ENCODE measurements at regions not wholly inside any gene's neighbourhood (a gene's known extent, or its start where the extent isn't known, plus 50 kb on each side); places are given as distances from the start of the nearest gene placed in this dataset.
"Not testable (repeated sequence)": the region's sequence is repeated elsewhere in the genome, so short reads cannot be mapped to it uniquely, and the experiment has no call there.

DNA sequence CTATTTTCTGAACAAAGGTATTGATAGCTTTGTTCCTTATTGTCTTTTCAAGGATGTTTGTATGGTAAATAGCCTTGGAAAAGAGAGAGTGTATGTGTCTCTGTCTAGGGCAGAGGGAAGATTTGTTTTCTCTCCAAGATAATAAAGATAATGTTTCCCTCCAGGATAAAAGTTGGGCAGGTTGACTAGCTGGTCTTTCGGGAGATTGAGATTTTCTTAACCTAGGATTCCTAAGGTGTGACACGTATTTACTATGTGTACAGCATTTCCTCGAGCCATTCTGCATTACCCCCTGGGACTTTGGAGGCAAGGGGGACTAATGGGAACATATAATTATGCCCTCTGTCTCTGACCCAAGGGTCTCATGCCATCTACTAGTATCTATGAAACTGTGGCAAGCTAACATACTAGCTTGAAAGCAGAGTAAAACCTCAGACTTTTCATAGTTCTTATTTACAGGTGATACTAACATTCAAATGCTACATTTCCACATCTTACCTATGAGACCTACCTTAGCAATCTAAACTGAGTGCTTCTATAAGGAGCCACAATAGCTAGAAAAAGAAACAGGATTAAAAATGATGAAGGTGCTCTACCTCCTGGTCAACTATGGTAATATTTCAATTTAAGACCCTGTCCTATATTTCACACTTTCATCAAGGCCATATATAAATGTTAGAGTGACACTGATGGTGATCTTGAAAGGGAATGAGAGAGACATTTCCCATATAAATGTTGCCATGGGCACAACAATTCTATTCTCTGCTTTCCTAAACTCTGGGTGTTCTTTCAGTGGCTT lies 252.9 kb upstream of the CBLB start:
- ATAC-seq, result no peak
- no peak for DNase-seq

DNA sequence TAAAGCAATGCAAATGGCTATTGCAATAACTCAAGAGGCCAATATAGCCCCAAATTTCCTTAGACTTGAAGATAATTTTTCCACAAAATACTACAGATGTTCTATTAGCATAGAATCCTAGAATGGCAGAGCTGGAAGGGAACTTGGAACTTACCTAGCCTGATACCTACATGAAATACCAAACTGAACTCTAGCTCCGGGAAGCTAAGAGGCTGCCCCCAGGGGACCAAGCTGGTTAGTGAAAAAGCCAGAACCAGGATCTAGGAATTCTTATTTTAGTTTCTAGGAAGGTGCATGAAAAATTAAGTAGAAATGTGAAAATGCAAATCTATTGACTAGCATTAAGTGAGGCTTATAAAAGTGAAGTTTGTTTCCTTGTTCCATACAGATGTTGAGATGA lies 256.0 kb upstream of the CBLB start:
- ATAC-seq (no peak), DNase-seq (no peak)

DNA sequence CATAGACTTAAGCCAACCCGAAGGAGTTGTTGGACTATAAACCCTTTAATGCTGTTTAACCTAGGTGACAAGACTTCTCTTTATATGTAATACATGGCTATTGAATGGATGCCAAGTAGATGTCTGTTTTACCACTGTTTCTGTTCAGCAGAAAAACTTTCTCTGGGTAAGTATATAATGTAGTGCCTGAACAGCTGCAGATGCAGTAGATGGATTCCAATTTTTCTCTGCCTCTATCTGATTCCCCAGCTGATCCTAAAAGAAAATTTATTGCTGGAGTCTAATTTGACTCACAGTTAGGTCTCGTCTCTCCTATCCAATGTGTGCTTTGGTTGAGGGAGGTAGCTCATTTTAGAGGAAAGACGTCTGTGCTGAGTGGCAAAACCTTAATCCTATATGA lies 256.5 kb upstream of the CBLB start:
- DNase-seq, result no peak
- no peak for ATAC-seq

DNA sequence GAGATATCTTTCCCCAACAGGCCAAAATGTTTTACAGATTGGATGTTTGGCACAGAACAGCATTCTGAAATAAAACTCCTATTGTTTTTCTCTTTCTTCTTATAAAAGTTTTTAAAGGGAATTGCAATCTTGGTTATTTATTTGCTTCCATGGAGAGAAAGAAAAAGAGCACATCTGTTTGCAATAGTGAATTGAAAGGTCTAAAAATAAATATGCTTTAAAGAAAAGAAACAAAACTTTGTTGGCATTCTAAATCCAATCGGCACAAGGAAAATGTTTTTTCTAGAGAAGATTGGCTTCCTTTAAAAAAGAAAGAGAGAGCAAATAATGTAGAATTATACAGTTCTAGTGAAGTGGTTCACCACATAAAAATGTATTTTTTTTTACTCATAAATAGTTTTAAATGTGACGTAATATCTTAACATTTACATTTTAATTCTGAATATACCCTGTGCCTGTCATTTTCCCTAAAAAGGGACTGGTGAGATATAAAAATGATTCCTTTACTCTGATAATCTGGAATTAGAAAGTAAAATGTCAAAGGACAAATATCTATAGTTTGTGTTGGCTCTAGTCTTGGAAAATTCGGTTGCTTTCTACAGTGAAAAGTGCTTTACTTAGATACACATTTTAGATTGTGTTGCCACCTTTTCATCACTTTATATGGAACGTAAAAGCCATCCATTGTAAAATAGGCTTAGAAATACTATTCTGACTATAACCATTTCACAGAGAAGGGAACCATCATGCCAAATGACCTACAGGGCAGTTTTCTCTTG lies 257.4 kb upstream of the CBLB start:
- ATAC-seq, result no peak
- DNase-seq, result no peak

DNA sequence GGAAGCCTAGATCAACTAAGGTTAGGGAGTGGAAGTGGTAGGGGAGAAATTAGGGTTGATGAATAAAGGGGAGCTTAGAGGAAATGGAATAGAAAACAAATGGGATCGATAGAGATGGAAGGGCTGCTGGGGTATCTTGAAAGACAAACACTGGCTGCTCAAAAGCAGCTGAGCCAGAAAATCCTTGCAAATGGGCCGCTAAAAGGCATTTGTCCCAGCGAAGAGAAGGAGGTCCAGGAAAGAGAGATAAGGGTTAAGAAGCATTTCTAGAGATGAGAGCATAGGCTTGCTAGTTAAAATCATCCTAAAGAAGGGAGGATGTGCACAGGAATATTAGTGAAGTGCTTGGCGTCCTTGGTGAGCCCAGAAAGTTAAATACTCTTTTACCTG lies 258.0 kb upstream of the CBLB start:
- no peak for ATAC-seq

DNA sequence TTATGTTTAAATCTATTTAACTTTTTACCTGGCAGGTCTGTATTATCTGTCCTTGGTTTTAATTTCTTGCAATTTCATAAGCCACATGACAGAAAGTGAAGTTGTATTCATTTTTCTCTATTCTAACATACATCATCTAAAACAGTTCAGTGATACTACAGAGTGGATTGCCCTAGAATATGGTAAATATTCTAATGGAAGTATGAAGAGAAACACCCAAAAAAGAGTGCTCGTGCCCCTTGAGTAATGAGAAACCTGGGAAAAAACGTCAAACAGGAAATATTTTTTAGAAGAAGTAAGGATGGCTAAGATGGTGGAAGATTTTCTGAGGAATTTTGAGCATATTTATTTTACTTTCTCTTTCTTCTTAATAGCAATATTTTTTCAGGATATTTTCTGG lies 261.1 kb upstream of the CBLB start:
- no peak for ATAC-seq

More for the DNA sequence above, 258.0 kb upstream of the CBLB start:
- no peak for DNase-seq

DNA sequence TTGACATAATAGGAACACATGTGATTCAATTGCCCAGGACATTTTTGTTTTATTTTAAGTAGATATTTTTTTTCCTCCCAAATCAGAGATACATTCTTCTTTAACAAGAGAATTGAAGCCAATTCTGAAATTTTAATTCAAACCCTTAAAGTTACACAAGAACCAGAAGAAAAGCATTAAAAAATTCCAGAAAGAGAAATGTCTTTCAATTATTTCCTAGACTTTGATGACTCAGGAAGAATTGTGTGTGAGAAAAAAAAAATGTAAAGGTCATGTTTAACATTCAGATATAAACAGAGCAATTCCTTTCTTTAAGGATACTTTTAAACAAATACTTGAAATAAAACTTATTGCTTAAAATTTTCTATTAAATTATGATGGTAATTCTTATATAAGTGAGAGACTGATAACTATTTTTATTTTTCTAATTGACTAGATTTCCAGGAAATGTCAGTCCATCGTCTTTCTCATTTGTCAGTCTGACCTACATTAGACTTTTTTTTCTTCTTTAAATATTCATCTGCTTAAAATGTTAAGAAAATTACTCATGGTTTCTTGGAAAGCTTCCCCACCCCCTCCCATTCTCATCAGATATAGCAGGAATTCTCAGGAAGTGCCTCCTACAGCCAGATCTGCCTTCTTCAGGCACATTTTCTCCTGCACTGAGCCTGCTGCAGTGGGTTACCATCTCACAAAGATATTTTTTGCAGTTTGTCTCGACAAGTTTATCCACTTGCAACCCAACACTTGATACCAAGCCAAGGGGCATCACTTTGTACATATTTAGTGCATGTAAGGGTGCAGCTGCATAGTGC lies 261.8 kb upstream of the CBLB start:
- no peak for DNase-seq
- no peak for ATAC-seq

More for the DNA sequence above, 261.1 kb upstream of the CBLB start:
- no peak for DNase-seq

DNA sequence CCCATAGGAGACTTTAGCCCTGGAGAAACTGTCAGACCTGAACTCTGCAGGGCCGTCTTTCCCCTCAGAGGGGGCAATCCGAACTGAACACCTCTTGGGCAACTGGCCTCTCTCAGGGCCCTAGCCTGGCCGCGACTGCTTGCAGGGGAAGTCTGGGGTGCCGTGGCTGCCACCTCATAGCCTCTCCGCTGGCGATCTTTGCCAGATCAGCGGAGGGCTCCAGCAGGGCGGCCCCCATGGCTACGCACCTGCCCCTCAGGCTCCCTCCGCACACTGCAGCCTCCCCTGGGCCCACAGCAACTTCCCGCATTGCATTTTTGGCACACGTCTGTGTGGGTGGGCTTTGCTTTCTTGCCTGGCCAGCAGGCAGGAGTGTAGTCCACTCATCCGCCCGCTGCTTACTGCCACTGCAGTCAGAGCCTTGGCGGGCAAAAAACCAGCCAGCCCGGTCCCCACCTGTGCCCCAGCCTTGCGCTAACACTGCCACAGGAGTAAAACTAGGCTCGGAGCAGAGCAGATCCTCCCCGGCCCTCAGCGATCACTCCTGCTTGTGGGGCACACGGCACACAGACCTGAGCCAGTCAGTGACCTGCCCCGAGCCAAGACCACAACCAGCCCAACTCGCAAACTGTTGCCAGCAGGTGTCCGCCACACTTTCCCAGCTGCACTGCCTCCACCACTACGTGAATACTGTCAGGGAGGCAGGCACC lies 266.8 kb upstream of the CBLB start:
- DNase-seq, result no peak
- no peak for ATAC-seq

DNA sequence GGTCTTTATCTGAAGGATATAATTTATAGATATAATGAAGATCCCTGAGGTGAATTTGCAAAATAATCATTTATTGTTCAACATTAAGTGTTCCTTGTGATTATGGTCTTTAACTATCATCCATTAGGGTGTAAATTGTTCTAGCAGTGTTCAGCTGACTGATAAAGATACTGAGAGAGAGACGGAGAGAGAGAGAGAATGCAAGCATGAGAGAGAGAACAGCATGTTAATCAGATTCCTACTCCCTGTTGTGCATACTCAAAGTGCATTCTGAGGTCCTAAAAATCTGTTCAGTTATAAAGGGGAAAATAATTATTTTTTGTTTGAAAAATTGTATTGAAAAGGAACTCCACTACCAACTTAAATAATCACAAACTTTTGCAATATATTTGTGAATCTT lies 271.0 kb upstream of the CBLB start:
- no peak for DNase-seq
- no peak for ATAC-seq

DNA sequence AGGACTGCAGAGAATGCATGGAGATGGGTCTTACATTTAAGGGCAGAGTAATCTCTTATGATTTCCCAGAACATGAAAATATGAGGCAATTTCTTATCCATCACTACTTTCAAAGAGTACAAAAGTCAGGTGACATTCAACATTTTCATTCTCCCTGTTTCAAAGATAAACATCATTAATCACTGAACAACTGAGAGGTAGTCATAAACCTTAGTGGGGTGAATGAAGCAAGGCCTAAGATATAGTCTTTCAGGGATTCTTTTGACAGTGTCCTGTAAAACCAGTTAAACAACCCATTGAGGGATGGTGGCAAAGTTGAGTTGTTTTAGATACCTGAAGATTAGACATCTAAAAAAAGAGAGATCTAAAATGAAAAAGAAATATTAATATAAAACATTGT lies 271.6 kb upstream of the CBLB start:
- no peak for ATAC-seq
- no peak for DNase-seq

DNA sequence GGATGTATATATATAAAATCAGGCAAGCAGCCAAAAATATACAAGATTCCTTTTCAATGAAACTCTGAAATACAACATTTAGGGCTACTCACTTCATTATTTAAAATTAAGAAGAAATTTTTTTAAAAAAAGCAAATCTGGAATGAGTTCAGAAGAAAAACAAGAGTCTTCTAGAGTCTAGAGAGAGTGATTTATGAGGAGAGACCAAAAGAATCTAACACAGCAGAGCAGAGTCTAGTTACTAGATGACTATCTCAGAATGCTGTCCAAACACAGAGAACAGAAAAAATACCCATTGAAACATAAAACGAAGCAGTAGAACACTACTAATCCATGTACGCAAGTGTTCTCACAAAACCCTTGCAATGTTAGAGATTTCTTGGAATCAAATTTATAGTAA lies 275.2 kb upstream of the CBLB start:
- ATAC-seq, result no peak
- no peak for DNase-seq

DNA sequence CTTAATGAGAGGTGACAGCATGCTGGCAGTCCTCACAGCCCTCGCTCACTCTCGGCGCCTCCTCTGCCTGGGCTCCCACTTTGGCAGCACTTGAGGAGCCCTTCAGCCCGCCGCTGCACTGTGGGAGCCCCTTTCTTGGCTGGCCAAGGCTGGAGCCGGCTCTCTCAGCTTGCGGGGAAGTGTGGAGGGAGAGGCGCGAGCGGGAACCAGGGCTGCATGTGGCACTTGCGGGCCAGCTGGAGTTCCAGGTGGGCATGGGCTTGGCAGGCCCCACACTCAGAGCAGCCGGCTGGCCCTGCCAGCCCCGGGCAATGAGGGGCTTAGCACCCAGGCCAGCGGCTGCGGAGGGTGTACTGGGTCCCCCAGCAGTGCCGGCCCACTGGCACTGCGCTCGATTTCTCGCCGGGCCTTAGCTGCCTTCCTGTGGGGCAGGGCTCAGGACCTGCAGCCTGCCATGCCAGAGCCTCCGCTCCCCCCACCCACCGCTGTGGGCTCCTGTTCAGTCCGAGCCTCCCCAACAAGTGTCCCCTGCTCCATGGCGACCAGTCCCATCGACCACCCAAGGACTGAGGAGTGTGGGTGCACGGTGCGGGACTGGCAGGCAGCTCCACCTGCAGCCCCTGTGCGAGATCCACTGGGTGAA lies 279.7 kb upstream of the CBLB start:
- not testable (repeated sequence) for ATAC-seq, DNase-seq

DNA sequence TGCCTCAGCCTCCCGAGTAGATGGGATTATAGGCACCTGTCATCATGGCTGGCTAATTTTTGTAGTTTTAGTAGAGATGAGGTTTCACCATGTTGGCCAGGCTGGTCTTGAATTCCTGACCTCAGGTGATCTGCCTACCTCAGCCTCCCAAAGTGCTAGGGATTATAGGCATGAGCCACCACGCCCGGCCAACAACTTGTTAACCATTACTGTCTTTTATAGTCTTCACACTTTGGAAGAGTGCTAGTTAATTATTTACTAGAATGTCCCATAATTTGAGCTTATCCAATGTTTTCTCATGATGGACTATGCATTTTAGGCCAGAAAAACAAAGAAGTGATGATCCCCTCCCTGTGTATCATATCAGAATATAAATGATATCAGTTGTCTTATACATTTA lies 288.6 kb upstream of the CBLB start:
- DNase-seq, result no peak
- no peak for ATAC-seq

DNA sequence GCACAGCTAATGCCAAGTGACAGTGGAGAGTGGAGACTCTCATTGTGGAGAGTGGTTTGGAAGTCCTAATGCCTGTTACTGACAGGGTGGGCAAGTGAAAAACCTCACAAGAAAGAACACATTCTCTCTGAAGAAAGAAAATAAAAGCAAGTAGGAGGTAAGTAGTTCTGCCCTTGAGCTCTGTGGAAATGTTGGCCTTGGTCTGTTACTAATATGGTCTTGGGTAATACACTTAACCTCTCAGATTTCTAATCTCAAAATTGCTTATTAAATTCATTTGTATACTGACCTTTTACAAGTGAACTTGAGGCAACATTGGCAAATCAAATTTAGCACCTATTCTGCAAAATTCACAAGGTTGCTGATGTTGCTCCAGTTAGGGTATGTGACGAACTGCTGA lies 291.6 kb upstream of the CBLB start:
- ATAC-seq, result no peak
- no peak for DNase-seq

DNA sequence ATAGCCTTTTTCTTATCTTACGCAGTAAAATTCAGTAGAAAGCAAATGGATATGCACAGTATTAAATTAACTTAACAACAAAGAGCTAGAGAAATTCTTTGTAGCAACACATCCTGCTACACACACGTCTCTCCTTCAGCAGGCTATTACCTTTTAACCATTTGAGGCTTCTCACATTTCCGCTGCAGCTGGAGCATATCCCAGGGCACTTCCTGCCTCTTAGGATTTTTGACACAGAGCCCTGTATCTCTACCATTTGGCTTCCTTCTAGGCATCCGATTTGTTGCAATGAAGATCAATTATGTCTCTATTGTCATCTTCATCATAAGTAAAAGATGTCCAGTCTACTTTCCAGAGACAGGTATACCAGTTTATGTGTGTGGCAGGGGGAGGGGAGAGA lies 292.4 kb upstream of the CBLB start:
- DNase-seq (no peak), ATAC-seq (no peak)

DNA sequence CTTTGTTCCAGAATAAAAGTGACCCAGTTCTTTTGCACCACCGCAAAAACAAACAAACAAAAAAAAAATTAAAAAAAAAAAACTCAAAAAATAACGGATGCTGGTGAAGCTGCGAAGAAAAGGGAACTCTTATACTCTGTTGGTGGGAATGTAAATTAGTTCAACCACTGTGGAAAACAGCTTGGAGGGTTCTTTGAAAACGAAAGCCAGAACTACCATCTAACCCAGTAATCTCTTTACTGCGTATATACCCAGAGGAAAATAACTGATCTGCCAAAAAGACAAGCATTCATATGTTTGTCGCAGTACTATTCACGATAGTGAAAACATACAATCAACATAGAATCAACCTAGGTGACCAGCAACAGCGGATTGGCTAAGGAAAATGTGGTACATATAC lies 298.9 kb upstream of the CBLB start:
- ATAC-seq, result no peak
- no peak for DNase-seq

DNA sequence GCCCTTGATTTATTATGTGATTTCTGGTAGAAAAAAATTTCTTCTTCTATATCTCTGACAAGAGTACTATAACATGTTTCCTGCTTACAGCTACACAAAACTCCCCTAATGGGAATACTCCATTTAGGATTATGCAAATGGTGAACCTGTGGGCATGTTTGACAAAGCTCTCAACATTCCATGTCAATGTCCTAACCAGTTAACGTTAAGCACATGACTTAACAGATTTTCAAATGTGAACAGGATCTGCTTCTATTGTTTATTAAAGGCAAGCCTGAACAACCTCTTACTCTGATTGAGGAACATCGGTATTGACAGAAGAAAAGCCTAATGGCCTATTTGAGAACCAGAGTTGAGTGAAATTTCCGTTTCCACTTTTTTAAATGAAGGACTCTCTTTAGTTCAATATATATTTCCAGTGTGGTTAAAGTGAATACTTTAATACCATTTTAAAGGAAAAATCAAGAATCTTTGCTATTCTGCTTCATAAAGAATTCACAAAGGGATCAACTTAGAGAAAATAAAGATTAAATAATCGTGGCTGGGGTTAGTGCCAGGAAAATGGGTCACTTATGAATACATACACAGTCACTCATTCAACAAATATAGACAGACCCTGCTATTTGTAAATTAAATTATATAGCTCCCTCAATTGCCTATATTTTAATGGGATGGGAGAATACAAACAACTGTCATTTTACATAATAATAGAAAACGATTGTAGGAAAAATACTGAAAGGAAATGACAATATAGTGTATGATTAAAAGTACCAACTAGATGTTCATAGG lies 300.3 kb upstream of the CBLB start:
- DNase-seq (no peak), ATAC-seq (no peak)

DNA sequence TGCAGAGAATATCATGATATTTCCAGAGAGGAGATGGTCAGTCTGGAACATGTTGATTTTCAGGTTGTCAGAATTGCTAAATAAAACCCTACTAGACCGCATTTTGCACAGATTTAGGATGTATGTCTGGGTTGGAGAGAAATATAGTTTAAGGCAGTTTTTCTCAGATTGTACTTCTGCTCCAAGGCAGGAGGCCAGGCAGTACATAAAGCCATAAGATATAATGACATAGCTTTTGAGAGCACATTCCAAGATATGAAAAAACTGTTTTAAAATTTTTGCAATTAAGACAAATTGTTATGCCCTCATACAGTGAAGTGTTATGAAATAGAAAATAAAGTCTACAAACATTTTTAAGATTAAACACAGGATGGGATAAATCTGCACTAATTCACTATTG lies 301.8 kb upstream of the CBLB start:
- no peak for DNase-seq
- no peak for ATAC-seq

DNA sequence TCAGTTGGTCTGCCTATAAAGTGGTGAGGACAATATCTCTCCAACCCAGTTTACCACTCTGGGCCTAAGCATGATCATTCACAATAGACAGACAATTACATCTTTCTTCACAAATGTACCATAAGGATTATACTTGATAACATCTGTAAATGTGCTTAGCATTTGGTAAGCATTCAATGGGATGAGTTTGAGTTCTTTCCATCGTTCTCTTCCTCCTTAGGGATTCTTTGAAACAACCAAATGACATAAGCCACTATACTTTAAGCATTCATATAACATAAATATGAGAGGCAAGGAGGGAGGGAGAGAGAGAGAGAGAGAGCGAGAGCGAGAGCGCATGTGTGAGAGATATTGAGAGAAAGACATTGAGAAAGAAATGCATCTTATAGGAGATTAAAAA lies 303.3 kb upstream of the CBLB start:
- DNase-seq (no peak), ATAC-seq (no peak)

DNA sequence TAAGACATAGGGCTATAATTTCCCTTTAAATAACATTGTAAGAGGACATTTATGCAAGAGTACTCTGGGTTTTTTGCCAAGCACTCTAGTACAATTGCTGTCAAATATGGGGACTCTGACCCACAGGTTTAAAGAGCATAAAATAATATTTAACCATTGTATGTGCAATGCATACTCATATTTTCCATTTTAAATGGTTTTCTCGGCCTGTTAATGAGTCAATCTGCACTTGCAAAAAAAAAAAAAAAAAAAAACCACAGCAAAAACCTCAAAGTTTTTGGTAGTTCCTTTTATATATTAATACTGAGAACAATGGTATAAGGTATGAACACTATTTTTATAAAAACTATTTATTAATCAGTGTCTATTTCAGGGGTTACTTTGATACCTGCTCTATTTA lies 304.0 kb upstream of the CBLB start:
- peak; percentile 55 for ATAC-seq
- no peak for DNase-seq

DNA sequence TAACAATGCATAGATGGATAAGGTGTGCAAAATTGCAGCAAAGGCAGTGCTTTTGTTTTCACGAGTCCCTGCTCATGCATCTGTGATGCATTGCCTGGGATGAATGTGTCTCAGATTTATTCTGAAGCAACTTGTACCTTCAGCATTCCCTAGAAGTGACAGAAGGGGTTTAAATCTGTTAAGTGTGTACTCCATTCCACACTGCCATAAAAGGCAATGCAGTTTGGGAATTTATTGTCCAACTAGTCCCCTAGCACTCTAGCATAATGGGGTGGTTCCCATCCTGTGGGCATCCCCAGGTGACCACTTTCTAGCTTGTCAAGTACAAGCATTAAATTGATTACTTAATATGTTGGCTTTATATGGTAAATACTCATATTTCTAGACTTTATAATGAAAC lies 306.5 kb upstream of the CBLB start:
- DNase-seq, result no peak

More for the DNA sequence above, 306.5 kb upstream of the CBLB start:
- ATAC-seq, result no peak
